GM21423 (cell line): ENCODE measurements at regions not wholly inside any gene's neighbourhood (a gene's known extent, or its start where the extent isn't known, plus 50 kb on each side); places are given as distances from the start of the nearest gene placed in this dataset.
"Not testable (repeated sequence)": the region's sequence is repeated elsewhere in the genome, so short reads cannot be mapped to it uniquely, and the experiment has no call there.

ENCODE experiments used
- ATAC-seq: cut with Tn5 transposase; IDR thresholded peaks from one replicate; pipeline ENCODE4 v1.9.1; 2021; ENCODE audit warnings: mild to moderate bottlenecking, moderate library complexity; ENCODE audit not compliant: unreplicated experiment

DNA sequence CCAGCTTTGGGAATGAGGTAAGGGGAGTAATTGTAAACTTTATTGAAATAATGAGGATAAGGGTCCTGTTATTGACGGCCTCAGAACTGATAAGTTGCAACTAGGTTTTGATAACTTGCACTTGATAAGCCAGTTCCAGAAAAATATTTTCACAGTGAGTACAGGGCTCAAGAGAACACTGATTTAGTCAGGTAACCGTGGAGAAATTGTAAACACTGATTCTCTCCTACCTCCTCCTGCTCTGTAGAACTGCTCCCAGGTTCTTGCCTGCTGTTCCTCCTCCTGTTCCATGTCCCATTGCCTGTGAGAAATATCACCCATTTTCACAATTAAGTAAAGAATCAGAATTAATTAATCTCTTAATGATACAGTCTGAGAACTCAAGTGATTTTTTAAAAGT lies 55.0 kb upstream of the CXXC4 start:
- no peak for ATAC-seq

DNA sequence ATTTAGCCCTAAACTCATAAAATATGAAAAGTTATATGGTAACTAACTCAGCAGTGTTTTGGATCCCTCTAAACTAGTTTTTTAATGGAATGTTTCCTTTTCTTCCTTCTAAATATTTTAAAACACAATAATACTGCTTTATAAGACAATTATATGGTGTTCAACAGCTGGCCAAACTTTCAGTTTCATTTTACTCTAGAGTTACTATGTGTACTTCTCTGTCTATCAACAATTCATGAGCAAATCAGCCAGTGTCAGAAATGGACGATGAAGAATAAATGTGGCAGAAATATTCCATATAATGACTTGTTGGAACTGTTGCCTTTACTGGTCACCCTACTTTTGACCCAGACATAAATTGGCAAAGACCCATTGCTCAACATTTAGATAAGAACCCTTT lies 64.8 kb upstream of the CXXC4 start:
- no peak for ATAC-seq

DNA sequence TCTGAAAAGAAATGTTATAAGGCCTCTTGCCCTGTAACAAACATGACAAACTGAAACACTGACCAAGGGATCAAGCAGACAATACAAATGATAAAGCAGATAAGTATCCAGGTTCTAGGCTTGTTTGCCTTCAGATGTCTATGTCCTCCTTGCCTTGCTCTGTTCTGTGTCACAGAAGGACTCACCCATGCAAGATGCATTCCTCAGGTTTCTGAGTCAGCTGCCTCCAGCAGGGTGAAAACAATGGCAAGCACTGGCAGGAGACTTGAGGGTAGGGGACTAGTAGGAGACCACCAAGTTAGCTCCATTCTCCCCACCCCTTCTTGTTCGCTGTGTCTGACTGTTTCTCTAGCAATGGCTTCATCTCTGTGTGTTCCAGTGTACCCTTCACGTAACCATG lies 76.6 kb upstream of the CXXC4 start:
- ATAC-seq = no peak

DNA sequence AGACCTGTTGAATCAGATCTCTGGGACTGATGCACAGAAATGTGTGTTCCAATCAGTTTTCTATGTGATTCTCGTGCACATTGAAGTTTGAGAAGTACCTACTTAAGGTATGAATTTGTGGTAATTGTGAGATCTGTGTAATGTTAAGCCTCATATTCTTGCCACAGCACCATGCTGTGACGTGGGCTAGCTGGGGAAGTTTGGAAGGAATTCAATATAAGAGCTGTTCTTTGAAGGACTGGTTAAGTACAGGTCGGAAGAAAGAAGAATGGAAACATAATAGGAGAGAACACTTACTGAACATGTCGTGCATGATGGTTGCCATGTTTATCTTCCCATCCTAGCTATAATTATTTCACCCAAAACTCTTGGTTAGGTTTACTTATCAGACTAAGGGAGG lies 79.7 kb upstream of the CXXC4 start:
- ATAC-seq = no peak

DNA sequence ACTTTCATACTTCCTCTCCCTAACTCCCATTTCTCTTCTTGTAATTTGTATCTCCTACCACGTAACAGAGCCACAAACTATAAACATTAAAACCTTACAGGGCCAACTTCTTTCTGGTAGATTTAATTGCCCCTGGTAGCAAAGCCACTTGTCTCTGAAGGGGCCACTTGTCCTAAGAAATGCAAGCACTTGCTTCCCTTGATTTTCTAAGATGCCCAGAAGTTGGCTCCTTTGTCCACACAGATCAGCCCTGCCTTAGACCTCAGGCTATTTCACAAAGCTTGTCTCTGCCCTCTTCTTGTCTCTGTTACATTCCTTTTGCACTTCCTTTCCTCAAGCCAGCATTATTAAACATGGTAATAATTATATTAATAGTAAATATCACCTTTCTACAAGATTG lies 80.6 kb upstream of the CXXC4 start:
- ATAC-seq = no peak

DNA sequence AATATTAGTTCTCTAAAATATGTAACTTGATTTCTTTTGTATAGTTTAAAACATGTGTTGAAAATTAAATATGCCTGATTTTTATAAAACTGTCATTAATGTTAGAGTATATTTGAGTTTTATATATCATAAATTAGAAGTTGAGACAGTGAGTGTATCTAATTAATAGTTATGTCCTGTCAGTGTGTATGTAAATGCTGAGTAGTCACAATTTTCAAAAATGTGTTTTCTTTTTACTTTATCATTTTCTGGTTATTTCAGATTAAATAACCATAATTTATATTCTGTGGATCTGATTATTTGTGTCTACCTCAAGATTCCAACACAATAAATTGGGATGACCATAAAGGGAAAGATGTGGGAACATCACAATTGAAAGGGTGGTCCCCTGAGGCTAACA lies 82.7 kb upstream of the CXXC4 start:
- ATAC-seq = no peak

DNA sequence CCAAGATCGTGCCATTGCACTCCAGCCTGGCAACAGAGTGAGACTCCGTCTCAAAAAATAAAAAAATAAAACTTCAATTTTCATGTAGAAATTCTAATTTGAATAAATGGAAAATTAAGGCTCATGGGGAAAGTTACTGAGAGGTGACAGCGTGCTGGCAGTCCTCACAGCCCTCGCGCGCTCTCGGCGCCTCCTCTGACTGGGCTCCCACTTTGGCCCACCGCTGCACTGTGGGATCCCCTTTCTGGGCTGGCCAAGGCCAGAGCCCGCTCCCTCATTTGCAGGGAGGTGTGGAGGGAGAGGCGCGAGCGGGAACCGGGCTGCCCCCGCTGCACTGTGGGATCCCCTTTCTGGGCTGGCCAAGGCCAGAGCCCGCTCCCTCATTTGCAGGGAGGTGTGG lies 86.8 kb upstream of the CXXC4 start:
- not testable (repeated sequence) for ATAC-seq

DNA sequence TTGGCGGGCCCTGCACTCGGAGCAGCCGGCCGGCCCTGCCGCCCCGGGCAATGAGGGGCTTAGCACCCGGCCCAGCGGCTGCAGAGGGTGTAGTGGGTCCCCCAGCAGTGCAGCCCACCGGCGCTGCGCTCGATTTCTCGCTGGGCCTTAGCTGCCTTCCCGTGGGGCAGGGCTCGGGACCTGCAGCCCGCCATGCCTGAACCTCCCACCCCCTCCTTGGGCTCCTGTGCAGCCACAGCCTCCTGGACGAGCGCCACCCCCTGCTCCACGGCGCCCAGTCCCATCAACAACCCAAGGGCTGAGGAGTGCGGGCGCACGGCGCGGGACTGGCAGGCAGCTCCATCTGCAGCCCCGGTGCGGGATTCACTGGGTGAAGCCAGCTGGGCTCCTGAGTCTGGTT lies 87.4 kb upstream of the CXXC4 start:
- not testable (repeated sequence) for ATAC-seq

DNA sequence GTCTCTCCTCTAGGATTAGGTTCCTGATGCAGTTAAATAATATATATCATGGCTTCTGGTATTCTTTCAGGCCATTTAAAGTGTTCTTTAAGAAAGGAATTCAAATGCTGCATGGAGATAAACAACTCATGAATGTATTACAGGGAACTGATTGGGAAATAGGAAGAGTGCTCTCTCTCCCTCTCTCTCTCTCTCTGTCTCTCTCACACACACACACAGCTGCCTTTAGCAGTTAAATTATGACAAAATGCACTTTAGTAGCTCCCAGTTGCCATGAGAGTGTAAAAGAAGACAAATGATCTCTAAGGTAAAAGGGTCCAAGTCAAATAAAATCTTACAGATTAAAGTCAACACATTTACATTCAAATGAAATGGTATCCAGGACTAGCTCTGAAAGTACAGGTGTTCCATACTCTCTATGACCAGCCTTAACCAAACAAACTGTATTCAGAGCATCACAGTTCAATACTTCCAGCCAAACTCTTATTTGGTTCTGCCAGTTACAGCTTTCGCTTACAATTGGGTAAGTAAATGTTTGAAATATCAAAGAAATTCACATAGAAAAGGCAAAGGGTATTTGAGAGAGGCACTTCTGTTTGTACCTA lies 94.7 kb upstream of the CXXC4 start:
- ATAC-seq = no peak

DNA sequence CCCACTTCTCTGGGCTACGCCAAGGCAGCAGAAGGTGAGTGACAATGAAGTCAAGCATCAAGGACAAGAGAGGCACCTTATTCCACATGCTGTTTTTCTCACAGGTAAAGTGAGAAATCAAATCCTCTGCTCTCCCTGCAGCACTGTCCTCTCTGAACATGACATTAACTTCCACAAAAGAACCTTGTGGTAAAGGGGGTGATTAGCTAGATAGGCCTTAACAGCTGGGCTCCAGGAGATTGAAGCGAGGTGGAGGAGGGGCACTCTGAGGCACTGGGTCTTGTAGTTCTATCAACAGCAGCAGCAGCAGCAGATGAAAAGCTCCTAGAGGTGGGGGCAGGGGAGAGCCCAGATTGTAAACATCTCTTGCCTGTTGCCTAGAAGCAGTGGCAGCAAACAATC lies 96.8 kb upstream of the CXXC4 start:
- ATAC-seq = no peak

DNA sequence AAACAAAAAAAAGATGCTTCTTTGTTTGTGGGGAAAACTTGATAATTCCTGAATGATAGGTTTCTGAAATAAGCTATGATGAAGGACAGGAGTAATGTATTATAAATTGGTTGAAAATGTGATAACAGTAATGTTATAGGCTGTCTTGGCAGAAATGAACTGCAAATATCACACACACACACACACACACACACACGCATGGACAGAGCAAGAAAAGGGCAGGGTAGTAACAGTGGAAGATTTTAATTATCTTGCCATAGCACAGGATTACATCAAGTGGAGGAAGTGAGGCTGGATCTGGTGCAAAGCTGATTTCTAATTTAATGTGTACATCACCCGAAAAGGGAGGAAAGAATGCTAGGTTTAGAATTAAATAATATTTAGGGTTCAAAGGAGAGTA lies 97.5 kb upstream of the CXXC4 start:
- no peak for ATAC-seq

DNA sequence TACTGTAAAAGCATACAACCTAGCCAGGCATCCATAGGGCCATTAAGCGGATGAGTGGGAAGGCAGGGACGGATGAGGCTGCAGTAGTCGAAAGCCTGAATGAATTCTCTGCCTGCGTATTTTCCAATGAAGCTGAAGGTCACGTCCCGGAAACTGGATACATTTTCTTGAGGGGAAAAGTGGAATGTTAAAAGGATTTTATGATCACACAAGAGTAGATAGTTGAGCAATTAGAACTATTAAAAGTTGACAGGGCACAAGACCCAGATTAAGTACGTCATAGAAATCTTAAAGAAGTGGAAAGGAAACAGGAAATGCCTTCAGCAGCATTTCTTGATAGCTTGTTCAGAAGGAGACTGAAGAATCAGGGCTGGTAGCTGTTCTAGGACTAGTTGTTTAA lies 98.3 kb upstream of the CXXC4 start:
- no peak for ATAC-seq

DNA sequence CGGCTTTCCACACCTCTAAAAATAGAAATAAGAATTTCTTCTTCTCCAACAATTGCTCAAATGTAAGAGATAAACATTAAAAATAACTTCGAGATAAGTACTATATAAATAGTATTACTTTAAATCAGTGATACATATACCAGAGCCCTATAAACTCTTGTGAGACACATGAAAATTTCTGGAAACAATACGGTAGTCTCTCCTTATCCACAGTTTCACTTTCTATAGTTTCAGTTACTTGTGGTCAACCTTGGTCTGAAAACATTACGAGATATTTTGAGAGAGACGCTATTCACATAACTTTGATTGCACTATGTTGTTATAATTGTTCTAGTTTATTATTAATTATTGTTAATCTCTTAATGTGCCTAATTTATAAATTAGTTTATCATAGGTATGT lies 101.5 kb upstream of the CXXC4 start:
- ATAC-seq = no peak

DNA sequence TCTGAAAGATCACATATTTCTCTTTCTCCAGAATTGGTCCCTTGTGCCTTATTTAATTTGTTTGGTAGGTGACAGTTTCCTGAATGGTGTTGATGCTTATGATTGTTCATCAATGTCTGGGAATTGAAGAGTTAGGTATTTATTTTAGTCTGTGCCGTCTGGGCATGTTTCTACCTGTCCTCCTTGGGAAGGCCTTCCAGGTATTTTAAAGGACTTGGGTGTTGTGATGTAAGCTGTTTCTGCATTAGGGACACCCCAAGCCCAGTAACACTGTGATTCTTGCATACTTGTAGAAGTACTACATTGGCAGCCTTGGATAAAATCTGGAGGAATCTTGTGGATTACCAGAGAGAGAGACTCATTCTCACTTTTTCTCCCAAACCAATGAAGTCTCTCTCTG lies 120.8 kb upstream of the CXXC4 start:
- no peak for ATAC-seq

DNA sequence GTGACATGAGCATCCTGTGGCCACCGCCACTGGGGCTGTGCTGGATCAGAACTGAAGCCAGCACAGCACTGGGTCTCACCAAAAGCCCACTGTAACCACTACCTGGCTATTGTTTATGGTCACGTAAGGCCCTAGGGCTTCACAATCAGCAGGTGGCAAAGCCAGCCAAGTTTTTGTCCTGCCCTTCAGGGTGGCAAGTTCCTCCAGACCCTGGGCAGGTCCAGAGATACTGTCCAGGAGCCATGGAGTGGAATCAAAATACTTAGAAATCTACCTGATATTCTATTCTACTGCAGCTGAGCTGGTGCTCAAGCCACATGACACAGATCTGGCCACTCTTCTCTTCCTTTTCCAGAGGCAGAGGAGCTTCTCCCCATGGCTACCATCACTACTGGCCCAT lies 121.2 kb upstream of the CXXC4 start:
- ATAC-seq = no peak

DNA sequence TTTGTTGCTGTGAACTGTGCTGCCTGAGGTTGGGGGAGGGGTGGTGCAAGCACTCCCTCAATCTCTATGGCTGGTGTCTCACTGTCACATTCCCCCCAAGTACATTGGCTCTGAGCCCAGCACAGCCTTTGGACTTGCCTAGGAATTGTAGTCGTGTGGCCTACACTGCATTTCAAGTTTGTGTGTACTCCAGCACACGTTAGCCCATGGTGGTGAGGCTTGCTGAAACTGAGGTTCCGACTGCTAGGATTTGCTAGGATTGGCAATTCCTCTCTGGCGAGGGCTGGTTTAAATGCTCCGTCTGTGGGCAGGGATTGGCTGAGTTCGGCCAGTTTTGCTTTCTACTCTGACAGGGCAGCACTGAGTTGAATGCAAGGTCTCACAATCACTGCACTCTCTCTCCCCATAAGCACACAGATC lies 121.7 kb upstream of the CXXC4 start:
- no peak for ATAC-seq

DNA sequence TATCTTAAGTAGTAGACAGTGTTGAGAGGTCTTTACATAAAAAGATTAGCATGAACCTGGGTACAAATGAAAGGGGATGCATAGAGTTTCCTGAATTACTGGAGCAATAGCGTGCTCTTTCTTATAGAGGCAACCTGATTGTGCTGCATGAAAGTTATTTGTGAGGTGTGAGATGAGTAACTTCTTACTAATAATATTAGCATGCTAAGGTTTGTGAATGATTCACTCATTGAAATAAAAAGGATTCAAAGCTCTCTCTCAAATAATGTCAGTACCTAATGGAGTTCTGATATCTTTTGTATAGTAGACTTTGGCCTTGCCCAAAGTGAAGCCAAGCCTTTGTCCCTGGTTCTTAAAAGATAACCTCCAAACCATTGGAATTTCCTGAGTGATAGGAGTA lies 131.0 kb upstream of the CXXC4 start:
- no peak for ATAC-seq

DNA sequence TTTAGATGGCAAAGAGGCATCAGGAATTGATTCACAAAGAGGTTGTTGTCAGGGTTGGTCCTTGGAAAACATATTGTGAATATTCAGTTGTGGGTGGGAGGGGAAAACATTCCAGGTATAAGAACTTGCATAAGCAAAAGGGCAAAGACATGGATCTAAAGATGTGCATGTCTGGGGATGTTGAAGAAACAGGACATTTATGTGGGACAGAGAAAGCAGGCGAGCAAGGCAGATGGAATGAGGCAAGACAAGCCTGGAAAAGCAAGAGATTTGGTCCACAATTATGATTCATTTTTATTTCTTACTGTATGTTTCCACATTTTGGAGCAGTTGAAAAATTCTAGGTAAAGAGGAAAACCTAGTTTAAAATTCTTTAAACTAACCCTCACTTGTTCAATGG lies 134.9 kb upstream of the CXXC4 start:
- no peak for ATAC-seq

DNA sequence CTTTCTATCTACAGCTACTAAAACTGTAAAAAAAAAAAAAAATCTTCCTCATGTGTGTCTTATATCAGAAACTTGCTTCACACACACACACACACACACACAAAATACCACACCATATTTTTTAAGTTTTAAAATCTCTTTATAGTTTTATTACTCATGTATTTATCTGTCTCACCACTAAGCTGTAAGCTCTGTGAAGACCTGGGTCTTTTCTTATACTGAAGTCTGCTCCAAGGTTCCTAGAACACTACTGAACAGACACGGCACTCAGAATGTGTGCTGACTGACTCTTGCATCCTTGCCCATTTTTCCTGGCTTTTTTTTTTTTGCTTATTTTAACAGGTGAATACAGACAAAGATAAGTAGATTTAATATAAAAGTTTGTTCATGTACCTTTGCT lies 135.6 kb upstream of the CXXC4 start:
- ATAC-seq = no peak

DNA sequence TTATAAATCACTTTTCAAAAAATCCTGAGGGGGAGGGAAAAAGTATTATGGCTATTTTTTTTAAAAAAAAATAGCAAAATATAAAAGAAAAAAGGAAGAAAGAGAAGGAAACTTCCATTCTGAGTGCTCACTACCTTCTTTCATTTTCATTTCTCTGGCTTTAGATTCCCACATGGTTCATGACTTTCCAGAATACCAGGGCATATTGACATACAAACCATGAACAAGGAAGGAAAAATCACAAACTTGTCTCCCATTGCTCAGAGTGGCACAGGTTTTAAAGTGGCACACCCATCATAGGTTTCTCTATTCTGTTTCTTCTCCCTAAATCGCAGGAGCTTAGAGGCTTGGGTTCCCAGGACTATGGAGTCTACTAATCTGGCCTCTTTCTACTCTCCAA lies 136.3 kb upstream of the CXXC4 start:
- ATAC-seq = no peak

DNA sequence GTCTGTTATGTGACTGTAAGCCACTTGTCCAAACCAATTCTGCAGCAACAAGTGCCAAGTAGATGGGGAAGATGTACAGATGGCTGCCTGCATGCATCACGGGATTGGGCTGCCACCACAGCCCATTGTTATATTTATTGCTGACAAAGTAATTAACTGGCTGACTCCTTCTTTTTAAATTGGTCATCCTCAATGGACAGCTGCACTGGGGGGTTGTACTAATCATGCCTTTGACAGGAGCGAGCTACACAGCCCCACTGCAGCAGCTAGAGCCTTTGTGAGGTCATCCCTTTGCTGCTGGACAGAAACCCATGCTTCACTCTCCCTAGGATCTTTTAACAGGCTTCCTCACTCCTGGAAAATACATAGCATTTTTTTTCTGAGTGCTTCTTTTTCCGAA lies 146.7 kb upstream of the CXXC4 start:
- no peak for ATAC-seq

DNA sequence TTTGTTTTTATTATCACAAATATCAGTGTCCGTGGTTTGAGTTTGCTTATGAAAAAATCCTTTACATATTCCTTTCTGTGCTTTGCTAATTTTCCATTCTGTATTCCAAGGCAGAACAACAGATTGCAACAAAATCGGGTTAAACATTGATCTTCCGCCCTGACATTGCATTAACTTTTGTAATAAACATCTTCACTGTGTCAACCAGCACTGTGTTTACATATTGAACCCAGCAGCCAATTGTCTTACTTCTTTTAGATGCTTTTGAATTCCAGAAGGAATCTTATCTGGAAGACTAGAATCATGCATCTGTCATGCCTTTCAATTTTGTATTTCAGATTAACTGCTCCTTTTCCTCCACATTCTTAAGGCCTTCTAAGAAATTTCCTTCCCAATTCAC lies 147.8 kb upstream of the CXXC4 start:
- no peak for ATAC-seq

DNA sequence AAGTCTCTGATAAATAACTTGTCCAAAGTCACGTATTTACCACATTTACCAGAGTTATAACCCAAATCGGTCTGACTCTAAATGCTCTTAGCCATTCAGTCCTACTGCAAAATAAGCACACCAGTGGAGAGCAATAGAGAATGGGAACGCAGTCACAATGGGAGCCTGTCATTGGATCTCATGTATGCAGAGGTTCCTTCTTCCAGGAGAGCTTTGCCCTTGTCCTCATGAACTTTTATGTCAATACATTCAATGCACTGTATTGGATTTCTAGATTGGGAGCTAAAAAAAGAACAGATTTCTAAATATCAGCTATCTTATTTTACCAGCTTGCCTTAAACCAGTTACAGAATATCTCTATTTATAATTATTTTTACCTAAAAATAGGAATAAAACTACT lies 149.1 kb upstream of the CXXC4 start:
- no peak for ATAC-seq

DNA sequence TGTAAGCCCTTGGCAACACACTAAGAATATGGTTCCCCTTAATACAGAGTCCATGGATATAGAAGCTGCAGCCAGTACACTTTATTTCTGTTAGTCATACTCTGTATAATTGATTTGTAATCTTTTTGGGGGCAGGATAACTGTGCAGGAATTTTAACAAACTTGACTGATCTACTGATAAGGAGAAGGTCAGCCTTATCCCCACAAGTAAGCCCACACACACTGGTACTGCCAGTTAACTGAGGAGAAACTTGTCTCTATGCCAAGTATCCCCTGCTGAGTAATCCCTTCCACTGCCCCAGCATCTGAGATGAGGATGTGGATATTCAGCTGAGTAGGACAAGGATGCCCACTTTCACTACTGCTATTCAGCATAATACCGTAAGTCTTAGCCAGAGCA lies 154.9 kb upstream of the CXXC4 start:
- no peak for ATAC-seq
